Prostate gland (tissue), 2 donors: ENCODE measurements at regions not wholly inside any gene's neighbourhood (a gene's known extent, or its start where the extent isn't known, plus 50 kb on each side); places are given as distances from the start of the nearest gene placed in this dataset.

ENCODE experiments used
- CTCF ChIP-seq, 4 experiments: fragments of 200-600 bp in 2 of 4; fragments of 450-650 bp in 2 of 4; sonication (generic) in 2 of 4; IDR thresholded peaks; 1 replicate in 3 of 4; 2 replicates in 1 of 4; pipeline ENCODE4 v1.5.1; 2016 to 2019; ENCODE audit warnings: antibody characterized with exemption in 4 of 4, mild to moderate bottlenecking in 2 of 4, moderate library complexity in 2 of 4
- POLR2A ChIP-seq: fragments of 450-650 bp; IDR thresholded peaks from one replicate; pipeline ENCODE4 v1.6.1; 2016; ENCODE audit warnings: antibody characterized with exemption, mild to moderate bottlenecking
- POLR2AphosphoS5 ChIP-seq: sonication (generic); formaldehyde crosslinking; IDR thresholded peaks from one replicate; pipeline ENCODE4 v1.6.1; 2017; ENCODE audit warnings: antibody characterized with exemption

GRCh38 chr16:86810062-86810461 lies 231.7 kb downstream of the FOXL1 start:
- TF ChIP-seq CTCF (IDR thresholded peaks at IDR 0.05) (no peak), POLR2A (no peak), POLR2AphosphoS5 (no peak)
